ENCODE measurements at regions not wholly inside any gene's neighbourhood (a gene's known extent, or its start where the extent isn't known, plus 50 kb on each side); places are given as distances from the start of the nearest gene placed in this dataset.

- no peak overlapping the region for H2AFZ ChIP-seq (ENCODE audit: insufficient read depth, low read length, poor library complexity)
- H3K4me2 ChIP-seq (ENCODE audit: low read length), result no peak overlapping the region
- H2BK5ac ChIP-seq (ENCODE audit: low read depth, low read length, poor library complexity), result no peak overlapping the region
- H4K91ac ChIP-seq (ENCODE audit: low read depth, low read length), result no peak overlapping the region
- no peak overlapping the region for H3K14ac ChIP-seq (ENCODE audit: low read length)
- no peak overlapping the region for H2AK5ac ChIP-seq (ENCODE audit: low read length)
- no peak overlapping the region for H3K4ac ChIP-seq (ENCODE audit: low read depth, low read length)
- H4K12ac ChIP-seq (ENCODE audit: low read depth, low read length), result no peak overlapping the region
- H2BK120ac ChIP-seq (ENCODE audit: insufficient read depth, low read length, poor library complexity), result no peak overlapping the region
- no peak overlapping the region for H3K23ac ChIP-seq (ENCODE audit: low read length)
- H3K36me3 ChIP-seq (ENCODE audit: control insufficient read depth in 1 of 2, insufficient read depth in 2 of 2, low read length in 2 of 2), result no peaks in the 10 kb centered on the region
- H3K79me2 ChIP-seq (ENCODE audit: control insufficient read depth, insufficient read depth, low read length, poor library complexity), result no peaks in the 10 kb centered on the region
- no peak for DNase-seq
- H3K18ac ChIP-seq (ENCODE audit: low read length), result no peak overlapping the region
- H3K27ac ChIP-seq (ENCODE audit: low read depth, low read length), result no peak overlapping the region
- H3K9ac ChIP-seq (ENCODE audit: low read length), result no peak overlapping the region
- no peak overlapping the region for H4K8ac ChIP-seq (ENCODE audit: low read depth, low read length)
- H3K79me1 ChIP-seq (ENCODE audit: low read length), result no peaks in the 10 kb centered on the region
- no peaks in the 10 kb centered on the region for H3K27me3 ChIP-seq (ENCODE audit: insufficient read depth, low read length)
- H2BK12ac ChIP-seq (ENCODE audit: low read length), result no peak overlapping the region
- no peak overlapping the region for H3K4me3 ChIP-seq (ENCODE audit: low read depth, low read length)
- H3K4me1 ChIP-seq (ENCODE audit: control insufficient read depth in 1 of 2, insufficient read depth in 2 of 2, low read length in 2 of 2), result no peaks in the 10 kb centered on the region
- H3K9me3 ChIP-seq (ENCODE audit: insufficient read depth, low read depth, low read length), result peaks cover 2% of the 10 kb centered on the region
Observed at GRCh38 chr6:50986319-50986718, 167.6 kb downstream of the TFAP2B start.

- H4K8ac ChIP-seq (ENCODE audit: low read depth, low read length), result no peak overlapping the region
- H2BK12ac ChIP-seq (ENCODE audit: low read length), result no peak overlapping the region
- no peak overlapping the region for H3K4me3 ChIP-seq (ENCODE audit: low read depth, low read length)
- H3K36me3 ChIP-seq (ENCODE audit: control insufficient read depth in 1 of 2, insufficient read depth in 2 of 2, low read length in 2 of 2), result no peaks in the 10 kb centered on the region
- no peak overlapping the region for H3K23ac ChIP-seq (ENCODE audit: low read length)
- H3K9ac ChIP-seq (ENCODE audit: low read length), result no peak overlapping the region
- H3K4me1 ChIP-seq (ENCODE audit: control insufficient read depth in 1 of 2, insufficient read depth in 2 of 2, low read length in 2 of 2), result no peaks in the 10 kb centered on the region
- H3K27ac ChIP-seq (ENCODE audit: low read depth, low read length), result no peak overlapping the region
- no peak overlapping the region for H3K4me2 ChIP-seq (ENCODE audit: low read length)
- H2AFZ ChIP-seq (ENCODE audit: insufficient read depth, low read length, poor library complexity), result no peak overlapping the region
- H3K14ac ChIP-seq (ENCODE audit: low read length), result no peak overlapping the region
- H4K91ac ChIP-seq (ENCODE audit: low read depth, low read length), result no peak overlapping the region
- H3K27me3 ChIP-seq (ENCODE audit: insufficient read depth, low read length), result no peaks in the 10 kb centered on the region
- no peak for DNase-seq
- peaks cover 1% of the 10 kb centered on the region for H3K9me3 ChIP-seq (ENCODE audit: insufficient read depth, low read depth, low read length)
- H3K4ac ChIP-seq (ENCODE audit: low read depth, low read length), result no peak overlapping the region
- no peak overlapping the region for H2BK120ac ChIP-seq (ENCODE audit: insufficient read depth, low read length, poor library complexity)
- H2BK5ac ChIP-seq (ENCODE audit: low read depth, low read length, poor library complexity), result no peak overlapping the region
- H3K79me2 ChIP-seq (ENCODE audit: control insufficient read depth, insufficient read depth, low read length, poor library complexity), result no peaks in the 10 kb centered on the region
- no peak overlapping the region for H4K12ac ChIP-seq (ENCODE audit: low read depth, low read length)
- H2AK5ac ChIP-seq (ENCODE audit: low read length), result no peak overlapping the region
- no peaks in the 10 kb centered on the region for H3K79me1 ChIP-seq (ENCODE audit: low read length)
- H3K18ac ChIP-seq (ENCODE audit: low read length), result no peak overlapping the region
Observed at GRCh38 chr6:50989123-50989522, 170.5 kb downstream of the TFAP2B start.

GRCh38 chr6:50990750-50991446 is 172.2 kb downstream of the TFAP2B start:
- H2BK120ac ChIP-seq (ENCODE audit: insufficient read depth, low read length, poor library complexity), result no peak overlapping the region
- H4K8ac ChIP-seq (ENCODE audit: low read depth, low read length), result no peak overlapping the region
- H2BK5ac ChIP-seq (ENCODE audit: low read depth, low read length, poor library complexity), result no peak overlapping the region
- H3K27ac ChIP-seq (ENCODE audit: low read depth, low read length), result no peak overlapping the region
- H3K9me3 ChIP-seq (ENCODE audit: insufficient read depth, low read depth, low read length), result no peaks in the 10 kb centered on the region
- H4K12ac ChIP-seq (ENCODE audit: low read depth, low read length), result no peak overlapping the region
- no peak overlapping the region for H2BK12ac ChIP-seq (ENCODE audit: low read length)
- H3K4me2 ChIP-seq (ENCODE audit: low read length), result no peak overlapping the region
- H3K18ac ChIP-seq (ENCODE audit: low read length), result no peak overlapping the region
- no peaks in the 10 kb centered on the region for H3K36me3 ChIP-seq (ENCODE audit: control insufficient read depth in 1 of 2, insufficient read depth in 2 of 2, low read length in 2 of 2)
- no peak overlapping the region for H2AFZ ChIP-seq (ENCODE audit: insufficient read depth, low read length, poor library complexity)
- H3K4me3 ChIP-seq (ENCODE audit: low read depth, low read length), result no peak overlapping the region
- no peak overlapping the region for H3K9ac ChIP-seq (ENCODE audit: low read length)
- H3K79me2 ChIP-seq (ENCODE audit: control insufficient read depth, insufficient read depth, low read length, poor library complexity), result no peaks in the 10 kb centered on the region
- no peaks in the 10 kb centered on the region for H3K27me3 ChIP-seq (ENCODE audit: insufficient read depth, low read length)
- H2AK5ac ChIP-seq (ENCODE audit: low read length), result no peak overlapping the region
- no CpG with 5 or more reads among the region's 7 CpGs for WGBS (ENCODE audit: extremely low coverage, insufficient coverage, insufficient read length)
- H3K4ac ChIP-seq (ENCODE audit: low read depth, low read length), result no peak overlapping the region
- H3K4me1 ChIP-seq (ENCODE audit: control insufficient read depth in 1 of 2, insufficient read depth in 2 of 2, low read length in 2 of 2), result no peaks in the 10 kb centered on the region
- no peaks in the 10 kb centered on the region for H3K79me1 ChIP-seq (ENCODE audit: low read length)
- DNase-seq, result no peak
- H4K91ac ChIP-seq (ENCODE audit: low read depth, low read length), result no peak overlapping the region
- no peak overlapping the region for H3K23ac ChIP-seq (ENCODE audit: low read length)
- H3K14ac ChIP-seq (ENCODE audit: low read length), result no peak overlapping the region

GRCh38 chr6:50992232-50992631 is 173.6 kb downstream of the TFAP2B start:
- Histone ChIP-seq H3K4me3 (ENCODE audit: low read depth, low read length) (no peak overlapping the region), H3K36me3 (ENCODE audit: control insufficient read depth in 1 of 2, insufficient read depth in 2 of 2, low read length in 2 of 2) (no peaks in the 10 kb centered on the region), H3K9me3 (ENCODE audit: insufficient read depth, low read depth, low read length) (no peaks in the 10 kb centered on the region), H3K4me1 (ENCODE audit: control insufficient read depth in 1 of 2, insufficient read depth in 2 of 2, low read length in 2 of 2) (no peaks in the 10 kb centered on the region), H3K4ac (ENCODE audit: low read depth, low read length) (no peak overlapping the region), H2BK12ac (ENCODE audit: low read length) (no peak overlapping the region), H2BK120ac (ENCODE audit: insufficient read depth, low read length, poor library complexity) (no peak overlapping the region), H3K18ac (ENCODE audit: low read length) (no peak overlapping the region), H4K12ac (ENCODE audit: low read depth, low read length) (no peak overlapping the region), H3K79me2 (ENCODE audit: control insufficient read depth, insufficient read depth, low read length, poor library complexity) (no peaks in the 10 kb centered on the region), H3K9ac (ENCODE audit: low read length) (no peak overlapping the region), H3K23ac (ENCODE audit: low read length) (no peak overlapping the region), H3K27me3 (ENCODE audit: insufficient read depth, low read length) (no peaks in the 10 kb centered on the region), H4K91ac (ENCODE audit: low read depth, low read length) (no peak overlapping the region), H3K14ac (ENCODE audit: low read length) (no peak overlapping the region), H2AK5ac (ENCODE audit: low read length) (no peak overlapping the region), H2AFZ (ENCODE audit: insufficient read depth, low read length, poor library complexity) (no peak overlapping the region), H2BK5ac (ENCODE audit: low read depth, low read length, poor library complexity) (no peak overlapping the region), H3K27ac (ENCODE audit: low read depth, low read length) (no peak overlapping the region), H3K79me1 (ENCODE audit: low read length) (no peaks in the 10 kb centered on the region), H4K8ac (ENCODE audit: low read depth, low read length) (no peak overlapping the region), H3K4me2 (ENCODE audit: low read length) (no peak overlapping the region)
- DNase-seq, result no peak
- WGBS (ENCODE audit: extremely low coverage, insufficient coverage, insufficient read length), result no CpG with 5 or more reads among the region's 3 CpGs

Data from trophoblast cell (in vitro differentiated cells and primary cell).